Mesothelial cell of epicardium (in vitro differentiated cells): ENCODE measurements at regions not wholly inside any gene's neighbourhood (a gene's known extent, or its start where the extent isn't known, plus 50 kb on each side); places are given as distances from the start of the nearest gene placed in this dataset.

Experiments used
- DNase-seq, 2 experiments: peaks; one replicate each; pipeline ENCODE4 v3.0.0; 2021; ENCODE audit warnings: low spot score in 2 of 2; ENCODE audit not compliant: unreplicated experiment in 2 of 2
- H3K27ac Mint-ChIP-seq: 2 replicates; pipeline ENCODE4 v1.8.0; 2021; ENCODE audit warnings: mixed read lengths
- H3K27me3 Mint-ChIP-seq: 2 replicates; pipeline ENCODE4 v1.8.0; 2021; ENCODE audit warnings: low read depth, mixed read lengths
- H3K36me3 Mint-ChIP-seq: 2 replicates; pipeline ENCODE4 v1.8.0; 2021; ENCODE audit warnings: mixed read lengths
- H3K4me1 Mint-ChIP-seq: 2 replicates; pipeline ENCODE4 v1.8.0; 2021; ENCODE audit warnings: mixed read lengths
- H3K4me3 Mint-ChIP-seq: 2 replicates; pipeline ENCODE4 v1.8.0; 2021; ENCODE audit warnings: mild to moderate bottlenecking, moderate library complexity, mixed read lengths
- H3K9me3 Mint-ChIP-seq: 2 replicates; pipeline ENCODE4 v1.8.0; 2021; ENCODE audit warnings: mixed read lengths
- TF ChIP-seq, protein P1 (sequence below): fragments of 200-600 bp; sonication (generic); IDR thresholded peaks from one replicate; pipeline ENCODE4 v1.5.0; 2021; ENCODE audit warnings: antibody characterized with exemption; ENCODE audit not compliant: unreplicated experiment

DNA sequence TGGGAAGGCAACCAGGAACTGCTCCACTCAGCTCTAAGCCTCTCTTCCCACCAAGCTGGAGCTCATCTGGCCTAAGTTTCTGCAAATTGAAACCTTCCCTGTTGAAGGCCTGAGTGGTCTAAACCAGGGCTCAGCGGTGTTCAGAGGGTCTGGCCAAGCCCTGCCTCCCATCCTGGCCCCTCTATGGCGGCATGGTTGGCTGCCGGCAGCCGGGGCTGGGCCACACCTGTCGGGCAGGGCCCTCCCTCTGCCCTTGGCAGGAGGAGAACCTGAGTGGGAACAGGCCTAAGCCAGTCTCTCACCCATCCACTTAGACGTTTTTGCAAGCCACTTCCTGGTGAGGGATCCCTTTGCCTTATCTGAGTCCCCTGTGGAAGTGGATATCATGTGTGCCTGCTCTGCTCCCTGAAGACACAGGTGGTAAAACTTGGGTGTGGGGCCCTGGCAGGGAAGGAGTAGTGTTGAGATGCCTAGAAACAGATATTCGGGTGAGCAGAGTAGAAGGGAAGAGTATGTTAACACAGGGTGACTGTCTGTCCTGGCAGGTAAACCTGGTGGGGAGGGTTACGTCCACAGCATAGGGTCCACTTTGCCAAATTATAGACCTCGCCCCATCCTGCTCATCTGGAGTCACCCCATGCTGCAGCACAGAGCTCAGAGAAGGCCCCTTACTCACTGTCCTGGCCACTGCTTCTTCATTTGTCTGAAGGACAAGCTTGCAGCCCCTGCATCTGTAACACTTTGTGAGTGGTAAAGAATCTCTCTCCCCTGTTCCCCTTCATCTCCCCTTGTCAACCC is 63.0 kb upstream of the SIX2 start:
- Mint-ChIP-seq H3K4me3 (no peak overlapping the region), H3K27me3 (peaks cover 19% of the 10 kb centered on the region), H3K36me3 (no peaks in the 10 kb centered on the region), H3K4me1 (peaks cover 9% of the 10 kb centered on the region), H3K27ac (no peak overlapping the region), H3K9me3 (no peaks in the 10 kb centered on the region)
- DNase-seq: no peak
- TF ChIP-seq, protein P1, sequence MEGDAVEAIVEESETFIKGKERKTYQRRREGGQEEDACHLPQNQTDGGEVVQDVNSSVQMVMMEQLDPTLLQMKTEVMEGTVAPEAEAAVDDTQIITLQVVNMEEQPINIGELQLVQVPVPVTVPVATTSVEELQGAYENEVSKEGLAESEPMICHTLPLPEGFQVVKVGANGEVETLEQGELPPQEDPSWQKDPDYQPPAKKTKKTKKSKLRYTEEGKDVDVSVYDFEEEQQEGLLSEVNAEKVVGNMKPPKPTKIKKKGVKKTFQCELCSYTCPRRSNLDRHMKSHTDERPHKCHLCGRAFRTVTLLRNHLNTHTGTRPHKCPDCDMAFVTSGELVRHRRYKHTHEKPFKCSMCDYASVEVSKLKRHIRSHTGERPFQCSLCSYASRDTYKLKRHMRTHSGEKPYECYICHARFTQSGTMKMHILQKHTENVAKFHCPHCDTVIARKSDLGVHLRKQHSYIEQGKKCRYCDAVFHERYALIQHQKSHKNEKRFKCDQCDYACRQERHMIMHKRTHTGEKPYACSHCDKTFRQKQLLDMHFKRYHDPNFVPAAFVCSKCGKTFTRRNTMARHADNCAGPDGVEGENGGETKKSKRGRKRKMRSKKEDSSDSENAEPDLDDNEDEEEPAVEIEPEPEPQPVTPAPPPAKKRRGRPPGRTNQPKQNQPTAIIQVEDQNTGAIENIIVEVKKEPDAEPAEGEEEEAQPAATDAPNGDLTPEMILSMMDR: no peak

GRCh38 chr2:45070113-45070652 is 60.9 kb upstream of the SIX2 start:
- H3K27me3 Mint-ChIP-seq: peaks cover 22% of the 10 kb centered on the region
- H3K27ac Mint-ChIP-seq: no peak overlapping the region
- TF ChIP-seq, protein P1: no peak
- H3K4me3 Mint-ChIP-seq: no peak overlapping the region
- no peaks in the 10 kb centered on the region for H3K36me3 Mint-ChIP-seq
- H3K4me1 Mint-ChIP-seq: peaks cover 9% of the 10 kb centered on the region
- no peak for DNase-seq
- no peaks in the 10 kb centered on the region for H3K9me3 Mint-ChIP-seq

- TF ChIP-seq, protein P1: no peak
- peaks cover 9% of the 10 kb centered on the region for H3K4me1 Mint-ChIP-seq
- H3K4me3 Mint-ChIP-seq: no peak overlapping the region
- no peak overlapping the region for H3K27ac Mint-ChIP-seq
- H3K9me3 Mint-ChIP-seq: no peaks in the 10 kb centered on the region
- H3K36me3 Mint-ChIP-seq: no peaks in the 10 kb centered on the region
- peaks cover 22% of the 10 kb centered on the region for H3K27me3 Mint-ChIP-seq
- no peak for DNase-seq
Measured at GRCh38 chr2:45069684-45070083, 60.4 kb upstream of the SIX2 start.

- Mint-ChIP-seq H3K27ac (no peak overlapping the region), H3K27me3 (peaks cover 22% of the 10 kb centered on the region), H3K4me3 (no peak overlapping the region), H3K36me3 (no peaks in the 10 kb centered on the region), H3K4me1 (peaks cover 9% of the 10 kb centered on the region), H3K9me3 (no peaks in the 10 kb centered on the region)
- TF ChIP-seq, protein P1: no peak
- DNase-seq: peak in 1 of 2 experiments; percentile 29
Measured at GRCh38 chr2:45068571-45069140, 59.4 kb upstream of the SIX2 start.

GRCh38 chr2:45067859-45068570 is 58.8 kb upstream of the SIX2 start:
- peak in 1 of 2 experiments; percentile 29 for DNase-seq
- TF ChIP-seq, protein P1: no peak
- Mint-ChIP-seq H3K36me3 (no peaks in the 10 kb centered on the region), H3K9me3 (no peaks in the 10 kb centered on the region), H3K4me1 (peaks cover 9% of the 10 kb centered on the region), H3K27ac (no peak overlapping the region), H3K4me3 (no peak overlapping the region), H3K27me3 (peaks cover 22% of the 10 kb centered on the region)
